ENCODE measurements at regions not wholly inside any gene's neighbourhood (a gene's known extent, or its start where the extent isn't known, plus 50 kb on each side); places are given as distances from the start of the nearest gene placed in this dataset.

DNA sequence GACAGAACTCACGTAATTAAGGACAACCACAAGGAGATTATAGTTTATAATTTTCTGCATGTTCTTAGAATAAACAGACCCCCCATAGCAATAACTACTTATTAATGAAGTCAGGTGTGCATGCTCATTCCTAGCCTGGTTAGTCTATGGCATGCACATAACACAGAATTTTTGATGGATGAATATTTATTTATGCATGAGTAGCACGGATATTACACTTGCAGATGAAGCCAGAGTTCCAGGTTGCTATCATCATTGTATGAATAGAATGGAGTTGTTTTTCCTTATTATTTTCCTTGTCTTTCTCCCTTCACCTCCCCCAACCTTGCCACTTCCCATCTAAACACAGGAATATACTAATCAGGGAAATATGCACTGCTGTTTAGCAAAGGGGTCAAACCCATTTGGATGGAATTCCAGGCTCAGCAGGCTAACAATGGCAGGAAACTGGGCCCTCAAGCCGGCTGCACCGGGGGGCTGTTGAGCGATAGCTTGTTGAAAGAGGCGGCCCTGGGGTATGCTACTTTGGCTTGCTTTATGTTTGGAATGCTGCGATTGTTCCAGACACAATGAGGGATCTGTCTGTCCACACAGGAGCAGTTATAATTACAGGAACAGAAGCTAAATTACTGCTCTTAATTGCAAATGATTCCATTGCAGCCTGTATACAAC is 112.6 kb downstream of the TMEM170B start:
- TF ChIP-seq POLR2A (IDR thresholded peaks at IDR 0.05; ENCODE audit: low read depth, low read length): no peak
- no peak for TF ChIP-seq TAF1 (IDR thresholded peaks at IDR 0.05; ENCODE audit: low read depth, low read length)
- TF ChIP-seq POLR2AphosphoS5 (IDR thresholded peaks at IDR 0.05; ENCODE audit: low read depth, low read length): no peak
- no peak for TF ChIP-seq SPI1 (IDR thresholded peaks at IDR 0.05; ENCODE audit: low read depth, low read length)
